BJ (cell line): ENCODE measurements at regions not wholly inside any gene's neighbourhood (a gene's known extent, or its start where the extent isn't known, plus 50 kb on each side); places are given as distances from the start of the nearest gene placed in this dataset.

ENCODE experiments used
- CTCF ChIA-PET: fragments of 350-600 bp; formaldehyde crosslinking; extraction: SDS; loops from one replicate; lab custom pipeline; 2021; ENCODE audit warnings: antibody characterized with exemption, inconsistent platforms; lab: Yijun Ruan, JAX
- POLR2A ChIA-PET: fragments of 300-600 bp; sonication (Branson Sonifier 250); formaldehyde crosslinking; extraction: SDS; loops from one replicate; lab custom pipeline; 2021; ENCODE audit warnings: antibody characterized with exemption; lab: Charles Lee
- DNase-seq: peaks from one replicate; pipeline ENCODE4 v3.0.0-alpha.2; 2011; ENCODE audit warnings: low read depth
- H3K27me3 ChIP-seq: 2 replicates; pipeline ENCODE4 v1.6.0; 2011; ENCODE audit warnings: low read length; ENCODE audit not compliant: control insufficient read depth, insufficient read depth
- H3K36me3 ChIP-seq: 2 replicates; pipeline ENCODE4 v1.5.1; 2011; ENCODE audit warnings: low read length; ENCODE audit not compliant: control insufficient read depth, insufficient read depth
- H3K4me3 ChIP-seq: 2 replicates; pipeline ENCODE4 v1.5.1; 2011; ENCODE audit warnings: low read depth, mild to moderate bottlenecking, control low read depth, low read length
- CTCF ChIP-seq: IDR thresholded peaks from 2 replicates; pipeline ENCODE4 v1.5.1; 2011; ENCODE audit warnings: low read depth, mild to moderate bottlenecking, control low read depth, inconsistent platforms, low read length, moderate library complexity; ENCODE audit not compliant: insufficient read depth

GRCh38 chr3:76872999-76873398 lies 166.9 kb upstream of the ROBO2 start:
- DNase-seq, result no peak
- POLR2A ChIA-PET, result no interaction called here
- Histone ChIP-seq H3K36me3 (no peaks in the 10 kb centered on the region), H3K27me3 (no peaks in the 10 kb centered on the region), H3K4me3 (no peak overlapping the region)
- no peak for TF ChIP-seq CTCF
- CTCF ChIA-PET, result no interaction called here

- no peaks in the 10 kb centered on the region for H3K27me3 ChIP-seq
- TF ChIP-seq CTCF, result no peak
- H3K4me3 ChIP-seq, result no peak overlapping the region
- H3K36me3 ChIP-seq, result no peaks in the 10 kb centered on the region
- POLR2A ChIA-PET, result no interaction called here
- DNase-seq, result no peak
- CTCF ChIA-PET, result no interaction called here
Measured at GRCh38 chr3:76873532-76874242, 166.2 kb upstream of the ROBO2 start.

DNA sequence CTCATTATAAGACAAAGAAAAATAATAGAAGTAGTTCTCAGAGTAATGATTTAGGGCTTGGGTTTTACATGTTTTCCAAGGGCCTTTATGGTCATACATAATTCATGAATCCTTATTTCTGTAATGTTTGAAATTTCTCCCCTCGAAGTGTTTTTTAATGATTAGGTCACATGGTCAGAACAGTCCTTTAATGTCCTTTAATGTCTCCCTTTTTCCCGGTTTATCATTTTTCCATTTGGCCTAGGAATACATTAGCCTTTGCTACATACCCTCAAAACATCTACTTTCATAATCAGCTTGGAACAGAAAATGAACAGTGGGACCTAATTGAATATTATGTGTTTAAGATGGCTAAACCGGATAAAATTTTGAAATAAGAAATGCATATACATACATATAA lies 159.9 kb upstream of the ROBO2 start:
- DNase-seq, result no peak
- ChIA-PET CTCF (no interaction called here), POLR2A (no interaction called here)
- Histone ChIP-seq H3K27me3 (no peaks in the 10 kb centered on the region), H3K36me3 (no peaks in the 10 kb centered on the region), H3K4me3 (no peak overlapping the region)
- no peak for TF ChIP-seq CTCF

GRCh38 chr3:76886761-76887500 lies 153.0 kb upstream of the ROBO2 start:
- no peak for DNase-seq
- Histone ChIP-seq H3K27me3 (no peaks in the 10 kb centered on the region), H3K36me3 (no peaks in the 10 kb centered on the region), H3K4me3 (no peak overlapping the region)
- ChIA-PET POLR2A (no interaction called here), CTCF (no interaction called here)
- TF ChIP-seq CTCF, result no peak

DNA sequence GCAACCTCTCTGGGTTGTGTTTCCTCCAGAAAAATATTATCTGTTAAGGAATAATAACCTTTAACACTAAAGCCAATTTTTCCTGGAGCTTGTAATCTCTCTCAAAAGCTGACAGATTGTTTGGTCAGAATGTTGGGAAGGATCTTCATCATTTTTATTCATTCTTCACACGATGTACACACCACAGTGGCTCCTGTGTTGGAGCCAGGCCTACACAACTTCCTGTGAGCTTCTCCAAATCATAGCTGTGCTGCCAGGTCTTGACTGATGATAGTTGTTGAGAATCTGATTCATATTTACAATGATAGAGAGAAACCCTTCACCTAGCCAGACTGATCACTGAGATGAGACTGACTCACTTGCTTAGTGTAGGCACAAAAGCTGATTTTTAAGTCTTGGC lies 151.0 kb upstream of the ROBO2 start:
- POLR2A ChIA-PET, result no interaction called here

More for the DNA sequence above, 151.0 kb upstream of the ROBO2 start:
- no peak for DNase-seq
- Histone ChIP-seq H3K27me3 (no peaks in the 10 kb centered on the region), H3K36me3 (no peaks in the 10 kb centered on the region), H3K4me3 (no peak overlapping the region)
- TF ChIP-seq CTCF, result no peak
- CTCF ChIA-PET, result no interaction called here
